ENCODE measurements at regions not wholly inside any gene's neighbourhood (a gene's known extent, or its start where the extent isn't known, plus 50 kb on each side); places are given as distances from the start of the nearest gene placed in this dataset.

DNA sequence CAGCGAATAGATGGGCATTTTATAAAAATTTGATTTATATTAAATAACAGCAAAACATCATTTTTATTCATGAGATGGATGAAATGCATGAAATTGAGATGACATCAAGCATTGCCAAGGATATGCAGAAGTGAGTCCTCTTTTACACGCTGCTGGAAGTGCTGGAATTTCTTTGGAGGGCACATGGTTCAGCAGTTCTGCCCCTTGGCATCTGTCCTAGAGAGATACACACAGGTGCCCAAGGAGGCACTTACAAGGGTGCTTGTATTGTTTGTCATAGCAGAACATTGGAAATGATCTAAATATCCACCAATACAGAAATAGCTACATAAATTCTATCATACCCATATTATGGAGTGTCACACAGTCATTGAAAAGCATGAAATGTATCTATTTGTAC, 441.1 kb upstream of the TMPO start:
- Histone ChIP-seq H3K79me2 (ENCODE audit: control insufficient read depth, insufficient read depth, low read length, unreplicated experiment) (no peaks in the 10 kb centered on the region), H2AFZ (ENCODE audit: low read length, unreplicated experiment) (no peak overlapping the region), H3K27me3 (ENCODE audit: insufficient read depth, low read length) (no peaks in the 10 kb centered on the region), H3K4me1 (ENCODE audit: control insufficient read depth, insufficient read depth, low read length, unreplicated experiment) (no peaks in the 10 kb centered on the region), H3K36me3 (ENCODE audit: insufficient read depth, low read length) (no peaks in the 10 kb centered on the region), H3K4me3 (ENCODE audit: low read depth, low read length) (no peak overlapping the region), H3K27ac (ENCODE audit: low read depth, low read length) (no peak overlapping the region)

DNA sequence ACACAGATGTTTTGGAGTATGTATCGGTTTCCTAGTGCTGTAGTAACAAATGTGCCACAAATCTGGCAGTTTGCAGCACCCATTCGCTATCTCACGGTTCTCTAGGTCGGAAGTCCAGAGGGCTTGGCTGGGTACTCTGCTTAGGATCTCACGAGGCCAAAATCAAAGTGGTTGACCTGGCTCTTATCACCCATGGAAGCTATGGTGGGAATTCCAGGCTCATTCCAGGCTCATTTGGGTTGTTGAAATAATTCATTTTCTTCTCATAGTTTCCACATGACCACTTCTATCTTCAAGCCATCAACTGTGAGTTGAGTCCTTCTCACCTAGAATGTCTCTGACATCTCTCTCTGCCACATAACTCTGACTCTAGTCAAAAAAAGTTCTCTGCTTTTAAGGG, 431.0 kb upstream of the TMPO start:
- Histone ChIP-seq H3K4me1 (ENCODE audit: control insufficient read depth, insufficient read depth, low read length, unreplicated experiment) (no peaks in the 10 kb centered on the region), H3K79me2 (ENCODE audit: control insufficient read depth, insufficient read depth, low read length, unreplicated experiment) (no peaks in the 10 kb centered on the region), H3K4me3 (ENCODE audit: low read depth, low read length) (no peak overlapping the region), H3K27ac (ENCODE audit: low read depth, low read length) (no peak overlapping the region), H3K36me3 (ENCODE audit: insufficient read depth, low read length) (no peaks in the 10 kb centered on the region), H3K27me3 (ENCODE audit: insufficient read depth, low read length) (no peaks in the 10 kb centered on the region), H2AFZ (ENCODE audit: low read length, unreplicated experiment) (no peak overlapping the region)

DNA sequence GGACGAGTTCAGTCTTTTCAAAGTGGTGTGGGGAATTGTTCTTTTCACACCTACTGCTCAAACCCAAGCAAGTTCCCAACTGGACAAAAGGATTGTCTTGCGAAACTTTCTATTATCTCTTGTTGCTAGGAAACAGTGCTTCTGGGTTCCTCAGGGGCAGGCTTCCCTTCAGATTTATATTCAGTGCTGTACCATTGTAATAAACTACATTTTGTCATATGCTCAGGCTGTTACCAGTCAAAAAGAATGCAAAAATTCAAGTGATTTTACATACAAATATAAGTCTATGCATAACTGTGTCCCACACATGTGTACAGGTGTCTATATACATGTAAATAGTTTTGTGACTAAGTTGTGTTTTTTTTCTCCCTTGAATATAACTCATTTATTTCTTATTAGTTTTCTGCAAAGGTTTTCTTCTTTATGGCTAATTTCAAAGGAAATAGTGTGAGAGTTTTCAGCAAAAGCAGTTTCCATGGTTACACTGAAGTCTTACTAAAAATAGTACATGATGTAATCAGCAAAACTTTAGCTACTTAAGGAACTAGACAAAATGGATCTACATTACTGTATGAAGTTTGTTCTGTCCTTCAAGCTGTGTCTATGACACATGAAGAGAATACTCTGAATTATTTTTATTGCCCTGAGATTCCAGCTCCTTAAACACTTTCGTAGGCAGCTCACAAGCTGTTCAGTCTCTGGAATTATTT, 430.2 kb upstream of the TMPO start:
- no peaks in the 10 kb centered on the region for H3K27me3 ChIP-seq (ENCODE audit: insufficient read depth, low read length)
- H3K4me3 ChIP-seq (ENCODE audit: low read depth, low read length): no peak overlapping the region
- no peaks in the 10 kb centered on the region for H3K36me3 ChIP-seq (ENCODE audit: insufficient read depth, low read length)
- H2AFZ ChIP-seq (ENCODE audit: low read length, unreplicated experiment): no peak overlapping the region
- no peaks in the 10 kb centered on the region for H3K4me1 ChIP-seq (ENCODE audit: control insufficient read depth, insufficient read depth, low read length, unreplicated experiment)
- H3K27ac ChIP-seq (ENCODE audit: low read depth, low read length): no peak overlapping the region
- no peaks in the 10 kb centered on the region for H3K79me2 ChIP-seq (ENCODE audit: control insufficient read depth, insufficient read depth, low read length, unreplicated experiment)

- H3K4me3 ChIP-seq (ENCODE audit: low read depth, low read length): no peak overlapping the region
- H3K4me1 ChIP-seq (ENCODE audit: control insufficient read depth, insufficient read depth, low read length, unreplicated experiment): no peaks in the 10 kb centered on the region
- H2AFZ ChIP-seq (ENCODE audit: low read length, unreplicated experiment): no peak overlapping the region
- no peaks in the 10 kb centered on the region for H3K27me3 ChIP-seq (ENCODE audit: insufficient read depth, low read length)
- H3K79me2 ChIP-seq (ENCODE audit: control insufficient read depth, insufficient read depth, low read length, unreplicated experiment): no peaks in the 10 kb centered on the region
- H3K36me3 ChIP-seq (ENCODE audit: insufficient read depth, low read length): no peaks in the 10 kb centered on the region
- H3K27ac ChIP-seq (ENCODE audit: low read depth, low read length): no peak overlapping the region
These were observed 424.7 kb upstream of the TMPO start for GRCh38 chr12:98090731-98091130.

DNA sequence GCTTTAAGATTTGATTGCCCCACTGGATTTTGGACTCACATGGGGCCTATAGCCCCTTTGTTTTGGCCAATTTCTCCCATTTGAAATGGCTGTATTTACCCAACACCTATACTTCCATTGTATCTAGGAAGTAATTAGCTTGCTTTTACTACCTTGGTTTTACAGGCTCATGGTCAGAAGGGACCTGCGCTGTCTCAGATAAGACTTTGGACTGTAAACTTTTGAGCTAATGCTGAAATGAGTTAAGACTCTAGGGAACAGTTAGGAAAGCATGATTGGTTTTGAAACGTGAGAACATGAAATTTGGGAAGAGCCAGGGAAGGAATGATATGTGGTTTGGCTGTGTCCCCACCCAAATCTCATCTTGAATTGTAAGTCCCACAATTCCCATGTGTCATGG, 419.0 kb upstream of the TMPO start:
- Histone ChIP-seq H3K27ac (ENCODE audit: low read depth, low read length) (no peak overlapping the region), H3K36me3 (ENCODE audit: insufficient read depth, low read length) (no peaks in the 10 kb centered on the region), H2AFZ (ENCODE audit: low read length, unreplicated experiment) (no peak overlapping the region), H3K27me3 (ENCODE audit: insufficient read depth, low read length) (no peaks in the 10 kb centered on the region), H3K4me3 (ENCODE audit: low read depth, low read length) (no peak overlapping the region), H3K79me2 (ENCODE audit: control insufficient read depth, insufficient read depth, low read length, unreplicated experiment) (no peaks in the 10 kb centered on the region), H3K4me1 (ENCODE audit: control insufficient read depth, insufficient read depth, low read length, unreplicated experiment) (no peaks in the 10 kb centered on the region)

DNA sequence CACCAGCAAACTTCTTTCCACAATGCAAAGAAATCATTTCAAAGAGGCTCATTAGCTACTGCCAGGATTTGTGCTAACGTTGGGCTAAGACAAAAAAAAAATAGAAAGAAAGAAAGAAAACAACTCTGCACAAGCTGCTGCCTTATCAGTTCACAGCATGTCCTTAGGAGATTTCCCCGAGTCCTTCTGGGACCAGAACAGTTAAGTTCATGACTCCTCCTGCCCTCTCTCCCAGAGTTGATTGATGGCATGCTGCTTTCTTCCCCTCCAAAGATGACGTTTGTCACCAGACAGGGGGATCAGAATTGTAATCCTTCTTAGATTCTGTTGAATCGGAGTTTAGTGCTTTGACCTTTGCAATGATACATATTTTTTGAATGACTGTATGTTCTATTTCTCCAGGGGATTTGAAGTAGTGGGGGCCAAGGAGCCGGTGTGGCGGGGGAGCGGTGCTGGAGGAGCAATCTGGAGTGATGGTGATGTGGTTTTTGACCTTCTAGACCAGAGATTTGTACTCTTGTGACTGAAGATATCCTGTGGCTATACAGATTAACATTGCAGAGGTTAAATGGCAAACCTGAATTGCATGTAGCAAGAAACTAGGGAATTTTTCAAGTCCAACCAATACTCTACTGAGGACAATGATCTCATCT, 409.2 kb upstream of the TMPO start:
- Histone ChIP-seq H3K4me1 (ENCODE audit: control insufficient read depth, insufficient read depth, low read length, unreplicated experiment) (no peaks in the 10 kb centered on the region), H3K79me2 (ENCODE audit: control insufficient read depth, insufficient read depth, low read length, unreplicated experiment) (no peaks in the 10 kb centered on the region), H3K27me3 (ENCODE audit: insufficient read depth, low read length) (no peaks in the 10 kb centered on the region), H3K4me3 (ENCODE audit: low read depth, low read length) (no peak overlapping the region), H3K36me3 (ENCODE audit: insufficient read depth, low read length) (no peaks in the 10 kb centered on the region), H3K27ac (ENCODE audit: low read depth, low read length) (no peak overlapping the region), H2AFZ (ENCODE audit: low read length, unreplicated experiment) (no peak overlapping the region)

DNA sequence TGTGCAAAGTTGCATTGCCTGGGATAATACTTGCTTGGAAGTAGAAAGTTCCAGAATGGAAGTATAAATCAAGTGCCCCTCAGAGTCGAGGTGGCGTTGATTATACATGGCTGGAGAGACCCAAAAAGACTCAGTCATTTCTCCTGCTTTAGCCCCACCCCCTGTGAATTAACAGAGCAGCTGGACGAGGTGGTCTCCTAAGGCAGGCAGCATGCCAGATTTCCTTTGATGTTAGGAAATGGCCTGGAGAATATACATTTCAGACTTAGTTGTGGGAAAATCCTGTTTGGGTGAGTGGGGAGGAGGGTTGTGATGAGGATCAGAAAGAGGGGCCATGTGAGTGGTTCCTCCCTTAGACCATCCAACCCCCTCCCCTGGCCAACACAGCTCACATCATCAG, 406.1 kb upstream of the TMPO start:
- Histone ChIP-seq H3K4me3 (ENCODE audit: low read depth, low read length) (no peak overlapping the region), H3K79me2 (ENCODE audit: control insufficient read depth, insufficient read depth, low read length, unreplicated experiment) (no peaks in the 10 kb centered on the region), H3K36me3 (ENCODE audit: insufficient read depth, low read length) (no peaks in the 10 kb centered on the region), H2AFZ (ENCODE audit: low read length, unreplicated experiment) (no peak overlapping the region), H3K27ac (ENCODE audit: low read depth, low read length) (no peak overlapping the region), H3K4me1 (ENCODE audit: control insufficient read depth, insufficient read depth, low read length, unreplicated experiment) (no peaks in the 10 kb centered on the region), H3K27me3 (ENCODE audit: insufficient read depth, low read length) (no peaks in the 10 kb centered on the region)

GRCh38 chr12:98110536-98110935, 404.9 kb upstream of the TMPO start:
- no peak overlapping the region for H2AFZ ChIP-seq (ENCODE audit: low read length, unreplicated experiment)
- H3K27ac ChIP-seq (ENCODE audit: low read depth, low read length): no peak overlapping the region
- no peaks in the 10 kb centered on the region for H3K79me2 ChIP-seq (ENCODE audit: control insufficient read depth, insufficient read depth, low read length, unreplicated experiment)
- H3K36me3 ChIP-seq (ENCODE audit: insufficient read depth, low read length): no peaks in the 10 kb centered on the region
- H3K4me3 ChIP-seq (ENCODE audit: low read depth, low read length): no peak overlapping the region
- H3K27me3 ChIP-seq (ENCODE audit: insufficient read depth, low read length): no peaks in the 10 kb centered on the region
- no peaks in the 10 kb centered on the region for H3K4me1 ChIP-seq (ENCODE audit: control insufficient read depth, insufficient read depth, low read length, unreplicated experiment)

- Histone ChIP-seq H2AFZ (ENCODE audit: low read length, unreplicated experiment) (no peak overlapping the region), H3K27ac (ENCODE audit: low read depth, low read length) (no peak overlapping the region), H3K79me2 (ENCODE audit: control insufficient read depth, insufficient read depth, low read length, unreplicated experiment) (no peaks in the 10 kb centered on the region), H3K4me3 (ENCODE audit: low read depth, low read length) (no peak overlapping the region), H3K4me1 (ENCODE audit: control insufficient read depth, insufficient read depth, low read length, unreplicated experiment) (no peaks in the 10 kb centered on the region), H3K27me3 (ENCODE audit: insufficient read depth, low read length) (no peaks in the 10 kb centered on the region), H3K36me3 (ENCODE audit: insufficient read depth, low read length) (no peaks in the 10 kb centered on the region)
These were observed 401.8 kb upstream of the TMPO start for GRCh38 chr12:98113548-98113947.

DNA sequence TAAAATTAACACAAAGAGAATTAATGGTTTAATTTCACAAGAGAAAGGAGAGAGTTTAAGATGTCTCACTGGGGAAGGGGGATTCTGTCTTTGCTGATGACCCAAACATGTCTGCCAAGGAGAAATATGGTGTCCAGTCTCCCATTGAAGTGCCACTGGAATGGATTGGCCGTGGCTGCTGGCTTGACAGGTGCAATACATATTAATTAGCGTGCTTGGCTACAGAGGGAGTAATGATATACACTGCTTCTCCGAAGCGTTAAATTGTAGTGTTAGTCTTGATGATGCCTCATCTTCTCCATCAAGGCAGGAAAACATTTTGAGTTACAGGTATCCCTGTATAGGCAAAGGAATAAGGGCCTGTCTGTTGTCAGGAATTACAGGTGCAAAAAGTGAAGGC, 393.4 kb upstream of the TMPO start:
- H3K4me3 ChIP-seq (ENCODE audit: low read depth, low read length): no peak overlapping the region
- H3K36me3 ChIP-seq (ENCODE audit: insufficient read depth, low read length): no peaks in the 10 kb centered on the region
- H2AFZ ChIP-seq (ENCODE audit: low read length, unreplicated experiment): no peak overlapping the region

GRCh38 chr12:98123021-98123461, 392.3 kb upstream of the TMPO start:
- no peaks in the 10 kb centered on the region for H3K36me3 ChIP-seq (ENCODE audit: insufficient read depth, low read length)
- no peak overlapping the region for H3K27ac ChIP-seq (ENCODE audit: low read depth, low read length)
- H3K79me2 ChIP-seq (ENCODE audit: control insufficient read depth, insufficient read depth, low read length, unreplicated experiment): no peaks in the 10 kb centered on the region
- no peak overlapping the region for H3K4me3 ChIP-seq (ENCODE audit: low read depth, low read length)
- no peaks in the 10 kb centered on the region for H3K27me3 ChIP-seq (ENCODE audit: insufficient read depth, low read length)
- no peaks in the 10 kb centered on the region for H3K4me1 ChIP-seq (ENCODE audit: control insufficient read depth, insufficient read depth, low read length, unreplicated experiment)
- no peak overlapping the region for H2AFZ ChIP-seq (ENCODE audit: low read length, unreplicated experiment)

More for the DNA sequence above, 393.4 kb upstream of the TMPO start:
- no peaks in the 10 kb centered on the region for H3K79me2 ChIP-seq (ENCODE audit: control insufficient read depth, insufficient read depth, low read length, unreplicated experiment)
- no peak overlapping the region for H3K27ac ChIP-seq (ENCODE audit: low read depth, low read length)
- H3K4me1 ChIP-seq (ENCODE audit: control insufficient read depth, insufficient read depth, low read length, unreplicated experiment): no peaks in the 10 kb centered on the region
- no peaks in the 10 kb centered on the region for H3K27me3 ChIP-seq (ENCODE audit: insufficient read depth, low read length)
